Keratinocyte (primary cell): ENCODE measurements at regions not wholly inside any gene's neighbourhood (a gene's known extent, or its start where the extent isn't known, plus 50 kb on each side); places are given as distances from the start of the nearest gene placed in this dataset.

Experiments used
- DNase-seq: peaks from one replicate; pipeline ENCODE4 v3.0.0-alpha.2; 2011; ENCODE audit warnings: low read depth, missing footprints, low spot score
- FAIRE-seq: peaks from 2 replicates; lab custom pipeline; 2011; peaks lifted over from hg19 to GRCh38; lab: Jason Lieb, UNC
- H2AFZ ChIP-seq: 2 replicates; pipeline ENCODE4 v1.6.0; 2012; ENCODE audit warnings: low read length, control low read depth, inconsistent platforms; ENCODE audit not compliant: control insufficient read depth
- H3K27ac ChIP-seq: 2 replicates; pipeline ENCODE4 v1.5.1; 2011; ENCODE audit warnings: low read length; ENCODE audit not compliant: control insufficient read depth, insufficient read depth
- H3K27me3 ChIP-seq: 3 replicates; pipeline ENCODE4 v1.6.0; 2011; ENCODE audit warnings: low read length; ENCODE audit not compliant: control insufficient read depth, insufficient read depth; ENCODE audit errors: extremely low read depth
- H3K36me3 ChIP-seq, 2 experiments: 2 replicates in 1 of 2; 3 replicates in 1 of 2; pipeline ENCODE4 v1.5.1; 2011; ENCODE audit warnings: low read length in 2 of 2, mild to moderate bottlenecking in 1 of 2; ENCODE audit not compliant: control insufficient read depth in 2 of 2, insufficient read depth in 2 of 2; ENCODE audit errors: extremely low read depth in 1 of 2
- H3K4me1 ChIP-seq: 3 replicates; pipeline ENCODE4 v1.5.1; 2011; ENCODE audit warnings: low read length; ENCODE audit not compliant: control insufficient read depth, insufficient read depth; ENCODE audit errors: extremely low read depth
- H3K4me2 ChIP-seq: 3 replicates; pipeline ENCODE4 v1.6.0; 2011; ENCODE audit warnings: low read depth, low read length; ENCODE audit not compliant: control insufficient read depth, insufficient read depth; ENCODE audit errors: extremely low read depth
- H3K4me3 ChIP-seq, 3 experiments: fragments of 200-600 bp in 1 of 3; sonication (generic) in 1 of 3; 2 replicates in 2 of 3; 3 replicates in 1 of 3; pipeline ENCODE4 v1.5.1; 2011 to 2016; ENCODE audit warnings: low read length in 3 of 3, mild to moderate bottlenecking in 3 of 3, control low read depth in 2 of 3, inconsistent platforms in 1 of 3, low read depth in 1 of 3, mixed read lengths in 1 of 3, mixed run types in 1 of 3, moderate library complexity in 1 of 3; ENCODE audit not compliant: control insufficient read depth in 2 of 3, insufficient read depth in 2 of 3; ENCODE audit errors: extremely low read depth in 1 of 3
- H3K79me2 ChIP-seq: 2 replicates; pipeline ENCODE4 v1.6.0; 2012; ENCODE audit warnings: low read length; ENCODE audit not compliant: control insufficient read depth, insufficient read depth
- H3K9ac ChIP-seq: 3 replicates; pipeline ENCODE4 v1.6.0; 2011; ENCODE audit warnings: low read length; ENCODE audit not compliant: control insufficient read depth, insufficient read depth; ENCODE audit errors: extremely low read depth
- H3K9me1 ChIP-seq: 3 replicates; pipeline ENCODE4 v1.6.0; 2011; ENCODE audit warnings: low read length; ENCODE audit not compliant: control insufficient read depth, insufficient read depth; ENCODE audit errors: extremely low read depth
- H3K9me3 ChIP-seq: 2 replicates; pipeline ENCODE4 v1.5.1; 2012; ENCODE audit warnings: low read depth, low read length; ENCODE audit not compliant: control insufficient read depth
- H4K20me1 ChIP-seq: 3 replicates; pipeline ENCODE4 v1.6.0; 2011; ENCODE audit warnings: low read length; ENCODE audit not compliant: control insufficient read depth, insufficient read depth; ENCODE audit errors: extremely low read depth
- CTCF ChIP-seq, 3 experiments: IDR thresholded peaks in 1 of 3; conservative IDR thresholded peaks in 1 of 3; optimal IDR thresholded peaks in 1 of 3; 2 replicates in 2 of 3; 3 replicates in 1 of 3; pipeline versions ENCODE3 to v1.5.1; 2011; ENCODE audit warnings: low read length in 3 of 3, mild to moderate bottlenecking in 3 of 3, moderate library complexity in 2 of 3, control low read depth in 1 of 3, inconsistent platforms in 1 of 3; ENCODE audit not compliant: insufficient read depth in 2 of 3; ENCODE audit errors: extremely low read depth in 1 of 3
- EZH2 ChIP-seq: IDR thresholded peaks from one replicate; pipeline ENCODE4 v1.6.1; 2012; ENCODE audit warnings: inconsistent platforms, mild to moderate bottlenecking, low read length, moderate library complexity
- dilution Hi-C: fragments of 300-500 bp; cut with MboI; formaldehyde crosslinking; loops from one replicate; pipeline ENCODE4 v1.7.0; 2020; ENCODE audit warnings: low sequenced_read_pairs; ENCODE audit not compliant: extremely low pct_ligation_motif_present

DNA sequence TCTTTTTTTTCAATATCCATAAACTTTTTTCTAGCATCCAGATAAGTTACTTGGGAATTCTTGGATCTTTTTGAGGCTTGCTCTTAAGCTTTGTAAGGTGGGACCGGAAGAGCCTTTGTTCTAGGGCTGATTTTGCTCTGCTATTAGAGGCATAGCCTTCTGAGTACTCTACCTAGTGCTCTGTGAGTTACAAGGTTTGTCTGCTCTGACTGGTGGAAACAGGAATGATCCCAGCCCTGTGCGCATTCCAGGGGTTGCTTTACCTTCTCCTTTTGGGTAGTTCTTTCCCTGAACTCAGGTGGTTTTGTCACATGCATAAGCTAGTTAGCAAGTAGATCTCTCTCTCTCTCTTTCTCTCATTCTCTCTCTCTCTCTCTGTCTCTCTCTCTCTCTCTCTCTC is 180.8 kb upstream of the PCSK5 start:
- DNase-seq: no peak
- no peak overlapping the region for H3K9ac ChIP-seq
- H3K9me1 ChIP-seq: no peaks in the 10 kb centered on the region
- no peak overlapping the region for H3K4me3 ChIP-seq
- no peaks in the 10 kb centered on the region for H4K20me1 ChIP-seq
- no peaks in the 10 kb centered on the region for H3K4me1 ChIP-seq
- no peaks in the 10 kb centered on the region for H3K27me3 ChIP-seq
- no peaks in the 10 kb centered on the region for H3K9me3 ChIP-seq
- H2AFZ ChIP-seq: no peak overlapping the region
- no peak overlapping the region for H3K27ac ChIP-seq
- H3K79me2 ChIP-seq: no peaks in the 10 kb centered on the region
- FAIRE-seq: no peak
- no peak overlapping the region for H3K4me2 ChIP-seq
- TF ChIP-seq CTCF (optimal IDR thresholded peaks at IDR 0.05 in 1 of 3, IDR thresholded peaks at IDR 0.05 in 1 of 3, conservative IDR thresholded peaks at IDR 0.05 in 1 of 3; ENCODE audit: extremely low read depth in 1 of 3, insufficient read depth in 2 of 3, low read length in 3 of 3): no peak
- no peak for TF ChIP-seq EZH2
- dilution Hi-C loops: no loop called here
- no peaks in the 10 kb centered on the region for H3K36me3 ChIP-seq

GRCh38 chr9:75712700-75713099 is 177.8 kb upstream of the PCSK5 start:
- no peak overlapping the region for H2AFZ ChIP-seq
- FAIRE-seq: no peak
- no peak overlapping the region for H3K9ac ChIP-seq
- no peak for DNase-seq
- H3K4me2 ChIP-seq: no peak overlapping the region
- no peaks in the 10 kb centered on the region for H3K36me3 ChIP-seq
- H3K79me2 ChIP-seq: no peaks in the 10 kb centered on the region
- no peaks in the 10 kb centered on the region for H3K4me1 ChIP-seq
- no peak overlapping the region for H3K4me3 ChIP-seq
- H3K9me1 ChIP-seq: no peaks in the 10 kb centered on the region
- dilution Hi-C loops: no loop called here
- no peaks in the 10 kb centered on the region for H3K9me3 ChIP-seq
- no peak overlapping the region for H3K27ac ChIP-seq
- no peaks in the 10 kb centered on the region for H3K27me3 ChIP-seq
- no peak for TF ChIP-seq EZH2
- no peak for TF ChIP-seq CTCF (optimal IDR thresholded peaks at IDR 0.05 in 1 of 3, IDR thresholded peaks at IDR 0.05 in 1 of 3, conservative IDR thresholded peaks at IDR 0.05 in 1 of 3; ENCODE audit: extremely low read depth in 1 of 3, insufficient read depth in 2 of 3, low read length in 3 of 3)
- H4K20me1 ChIP-seq: no peaks in the 10 kb centered on the region
